K562 (cell line): ENCODE measurements at regions not wholly inside any gene's neighbourhood (a gene's known extent, or its start where the extent isn't known, plus 50 kb on each side); places are given as distances from the start of the nearest gene placed in this dataset.

ENCODE experiments used
- CREB1 ChIP-seq, 2 experiments: sonication (generic) in 1 of 2; formaldehyde crosslinking in 1 of 2; IDR thresholded peaks; 2 replicates each; pipeline versions ENCODE4 v1.6.1 to v1.8.0; 2012 to 2022; ENCODE audit warnings: inconsistent platforms in 1 of 2, mild to moderate bottlenecking in 1 of 2, missing genetic modification reagents in 1 of 2, moderate library complexity in 1 of 2
- CTCF ChIP-seq, 3 experiments: IDR thresholded peaks in 2 of 3; conservative IDR thresholded peaks in 1 of 3; 2 replicates each; pipeline ENCODE4 v1.5.1; 2011 to 2012; ENCODE audit warnings: low read length in 3 of 3, mild to moderate bottlenecking in 3 of 3, control low read depth in 2 of 3, improper control_type of control experiment in 1 of 3, inconsistent platforms in 1 of 3, low read depth in 1 of 3, mixed read lengths in 1 of 3, moderate library complexity in 1 of 3; ENCODE audit not compliant: insufficient read depth in 2 of 3
- KDM4B ChIP-seq, 2 experiments: fragments of 450-650 bp in 1 of 2; sonication (generic) in 1 of 2; IDR thresholded peaks; 2 replicates each; pipeline ENCODE4 v1.6.1; 2016 to 2017; ENCODE audit warnings: borderline replicate concordance in 2 of 2, antibody characterized with exemption in 1 of 2, low read depth in 1 of 2, mild to moderate bottlenecking in 1 of 2

DNA sequence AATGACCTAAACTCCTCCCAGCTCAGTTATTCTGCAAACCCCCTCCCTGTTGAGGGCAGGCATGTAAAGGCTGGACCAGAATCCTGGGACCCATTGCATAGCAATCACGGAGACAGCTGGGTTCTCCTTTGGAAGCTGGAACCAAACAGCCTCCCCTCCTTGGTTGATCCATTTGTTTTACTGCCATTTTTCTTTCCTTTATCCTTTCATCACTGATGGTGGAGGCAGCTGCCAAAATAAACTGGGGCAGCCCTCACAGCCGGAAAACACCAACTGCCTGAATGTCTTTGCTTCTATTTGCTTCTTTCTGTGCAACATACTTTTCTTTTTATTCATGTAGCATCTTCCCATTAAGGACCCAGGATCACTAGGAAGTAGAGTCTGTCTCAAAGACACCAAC is 150.0 kb upstream of the SYT13 start:
- TF ChIP-seq CTCF (IDR thresholded peaks at IDR 0.05 in 2 of 3, conservative IDR thresholded peaks at IDR 0.05 in 1 of 3; ENCODE audit: insufficient read depth in 2 of 3, low read depth in 1 of 3, low read length in 3 of 3) (no peak), KDM4B (IDR thresholded peaks at IDR 0.05; ENCODE audit: borderline replicate concordance in 2 of 2, low read depth in 1 of 2) (no peak), CREB1 (IDR thresholded peaks at IDR 0.05) (no peak), CREB1 (CRISPR knock-in tag; IDR thresholded peaks at IDR 0.05) (no peak)
